ENCODE measurements at regions not wholly inside any gene's neighbourhood (a gene's known extent, or its start where the extent isn't known, plus 50 kb on each side); places are given as distances from the start of the nearest gene placed in this dataset.
"Not testable (repeated sequence)": the region's sequence is repeated elsewhere in the genome, so short reads cannot be mapped to it uniquely, and the experiment has no call there.

DNA sequence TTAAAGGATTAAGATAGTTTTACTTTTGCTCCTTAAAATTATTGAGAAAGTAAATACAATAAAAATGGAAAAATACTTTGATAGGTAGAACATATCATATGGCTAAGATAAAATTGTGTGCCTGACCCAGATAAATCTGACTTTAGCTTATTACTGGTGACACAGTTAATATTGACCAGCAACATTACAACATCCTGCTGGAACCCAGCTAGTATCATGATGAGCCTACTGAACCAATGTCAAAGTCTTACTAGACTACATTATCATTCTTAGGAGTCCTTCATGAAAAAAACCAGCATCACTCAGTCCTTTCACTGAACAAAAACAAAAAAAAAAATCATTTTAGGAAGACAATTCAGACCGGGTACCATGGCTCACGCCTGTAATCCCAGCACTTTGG is 164.8 kb upstream of the CDK1 start:
- no peak for DNase-seq

DNA sequence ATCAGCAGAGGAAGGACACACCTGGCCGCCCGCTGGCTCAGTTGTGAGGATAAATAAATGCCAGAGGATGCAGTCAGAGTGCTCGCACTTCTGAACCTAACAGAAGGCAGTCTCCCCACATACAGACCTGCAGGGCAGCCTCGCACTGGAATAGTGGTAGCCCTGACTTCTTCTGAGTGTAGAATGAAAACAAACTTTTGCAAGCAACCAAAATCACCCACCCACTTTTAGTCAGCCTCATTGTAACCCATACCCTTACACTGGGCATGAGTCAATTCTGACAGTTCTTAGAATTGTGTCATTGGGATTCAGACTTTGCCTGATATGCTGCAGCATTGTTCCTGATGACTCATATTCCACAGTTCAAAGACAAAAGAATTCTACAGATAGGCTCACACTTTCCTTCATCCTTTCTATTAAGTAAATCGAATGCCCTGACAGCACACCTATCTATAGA is 167.0 kb upstream of the CDK1 start:
- DNase-seq: no peak

DNA sequence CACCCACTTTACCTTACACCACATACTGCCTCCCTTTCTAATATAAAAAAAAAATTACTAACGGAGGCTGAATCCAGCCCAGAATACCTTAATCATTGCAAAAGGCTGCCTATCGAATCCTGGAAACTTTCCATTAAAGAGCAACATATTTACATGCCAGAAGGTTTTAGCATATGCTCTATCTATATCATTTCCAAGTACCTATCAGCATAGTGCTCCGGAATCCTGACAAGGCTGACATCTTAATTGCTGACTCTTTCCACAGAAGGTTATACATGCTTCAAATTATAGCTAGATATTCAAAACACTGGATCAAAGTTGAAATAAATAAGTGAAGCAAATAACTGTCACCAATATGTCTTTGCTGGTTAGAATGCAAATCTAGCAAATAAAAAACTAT is 170.9 kb upstream of the CDK1 start:
- DNase-seq: no peak

DNA sequence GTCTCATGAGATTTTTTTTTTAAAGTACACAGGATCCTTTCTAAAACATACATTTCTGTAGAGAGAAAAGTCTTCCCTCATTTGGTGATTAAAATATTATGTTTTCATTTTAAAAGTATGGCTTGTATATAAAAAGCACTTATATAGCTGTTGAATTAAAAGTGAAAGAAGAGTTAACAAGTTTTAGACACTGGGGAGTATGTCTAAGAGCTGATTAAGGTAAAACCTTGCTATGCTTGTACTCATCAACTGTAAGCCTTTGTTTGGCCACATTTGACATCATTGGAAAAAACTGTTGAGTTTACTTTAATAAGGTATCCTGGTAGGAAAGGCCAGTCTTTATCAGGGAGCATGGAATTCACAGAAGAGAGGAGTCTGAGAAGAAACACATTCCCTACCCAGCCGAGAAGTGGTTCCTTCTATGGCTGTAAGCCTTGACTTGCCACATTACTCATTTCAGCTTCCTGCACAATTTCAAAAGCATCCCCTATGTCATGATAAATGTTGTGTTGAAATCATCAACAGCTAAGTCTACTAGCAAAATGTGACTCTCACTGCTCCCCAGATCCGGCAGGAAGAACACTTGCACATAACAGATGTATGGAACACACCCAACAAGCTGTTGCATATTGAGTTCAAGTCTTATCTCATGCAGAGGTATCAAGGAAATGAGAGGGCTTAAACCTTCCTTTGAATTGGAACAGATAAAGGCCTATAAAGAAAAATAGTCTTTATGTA is 171.8 kb upstream of the CDK1 start:
- DNase-seq: no peak

DNA sequence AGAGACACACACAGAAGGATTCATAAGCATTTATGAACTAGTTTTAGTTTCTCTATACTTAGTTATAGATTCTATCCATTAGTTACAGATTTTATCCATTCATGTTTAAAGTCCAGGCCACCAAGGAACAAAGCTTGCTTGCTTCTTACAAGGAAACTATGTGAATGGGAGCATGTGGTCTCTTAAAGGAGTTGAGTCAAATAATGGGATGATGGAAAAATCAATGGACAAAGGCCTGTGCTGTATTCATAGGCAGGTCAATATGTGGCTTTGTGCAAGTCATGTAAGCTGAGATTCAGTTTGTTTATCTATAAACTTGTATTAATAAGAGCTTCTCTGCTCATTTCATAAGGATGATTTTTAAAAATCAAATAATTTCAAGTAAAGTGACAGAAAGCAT is 172.8 kb upstream of the CDK1 start:
- DNase-seq: no peak

DNA sequence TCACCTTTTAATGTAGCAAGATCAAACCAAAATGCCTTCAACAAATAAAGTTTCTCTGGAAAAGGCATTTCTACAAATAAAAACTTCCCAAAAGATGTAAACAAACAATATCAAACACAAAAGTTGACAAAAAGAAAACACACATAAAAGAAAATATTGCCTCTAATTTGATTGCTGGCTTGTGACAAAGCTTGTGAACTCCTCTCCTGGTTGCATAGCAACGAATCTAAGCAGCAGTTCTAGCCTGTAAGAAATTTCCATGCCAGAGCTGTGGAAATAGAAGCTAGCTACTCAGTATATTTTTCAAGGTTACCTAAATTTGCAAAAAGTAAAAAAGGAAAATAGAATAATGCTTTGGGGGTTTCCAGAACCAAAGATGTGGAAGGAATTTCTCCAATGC is 173.9 kb upstream of the CDK1 start:
- DNase-seq: no peak

DNA sequence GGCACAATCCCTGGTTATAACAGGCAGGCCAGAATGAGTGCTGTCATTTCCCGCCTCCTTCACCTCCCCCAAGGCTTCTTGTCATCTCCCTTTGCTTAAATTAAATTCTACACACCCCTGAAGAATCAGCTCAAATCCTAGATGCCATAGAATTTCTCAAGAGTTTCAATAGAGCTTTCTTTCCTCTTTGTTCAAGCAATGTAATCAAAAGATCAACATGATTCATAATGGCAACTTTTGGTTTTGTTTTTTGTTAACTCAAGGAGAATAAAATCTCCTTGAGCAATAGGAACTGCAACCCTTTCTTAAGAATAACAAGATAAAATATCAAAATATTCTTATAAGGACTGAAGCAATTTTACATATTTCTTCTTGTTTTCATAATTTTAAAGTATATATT is 180.8 kb upstream of the CDK1 start:
- DNase-seq: no peak

DNA sequence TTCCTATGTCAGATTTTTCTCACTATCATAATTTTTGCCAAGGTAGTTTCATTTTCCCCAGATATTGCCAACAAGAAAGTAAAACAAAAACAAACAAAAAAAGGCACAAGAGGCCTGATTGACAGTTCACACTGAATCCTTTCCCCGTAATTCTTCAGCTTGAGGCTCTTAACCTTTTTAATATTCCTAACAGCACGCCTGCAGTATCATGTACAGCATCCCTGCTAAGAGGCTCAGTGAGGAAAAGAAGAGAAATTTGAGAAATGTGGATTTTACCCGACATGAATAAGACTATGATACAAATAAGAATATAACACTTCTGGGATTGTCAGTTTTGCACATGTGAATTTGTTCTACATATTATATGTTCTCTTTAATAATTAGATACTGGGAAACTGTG is 182.4 kb upstream of the CDK1 start:
- no peak for DNase-seq

DNA sequence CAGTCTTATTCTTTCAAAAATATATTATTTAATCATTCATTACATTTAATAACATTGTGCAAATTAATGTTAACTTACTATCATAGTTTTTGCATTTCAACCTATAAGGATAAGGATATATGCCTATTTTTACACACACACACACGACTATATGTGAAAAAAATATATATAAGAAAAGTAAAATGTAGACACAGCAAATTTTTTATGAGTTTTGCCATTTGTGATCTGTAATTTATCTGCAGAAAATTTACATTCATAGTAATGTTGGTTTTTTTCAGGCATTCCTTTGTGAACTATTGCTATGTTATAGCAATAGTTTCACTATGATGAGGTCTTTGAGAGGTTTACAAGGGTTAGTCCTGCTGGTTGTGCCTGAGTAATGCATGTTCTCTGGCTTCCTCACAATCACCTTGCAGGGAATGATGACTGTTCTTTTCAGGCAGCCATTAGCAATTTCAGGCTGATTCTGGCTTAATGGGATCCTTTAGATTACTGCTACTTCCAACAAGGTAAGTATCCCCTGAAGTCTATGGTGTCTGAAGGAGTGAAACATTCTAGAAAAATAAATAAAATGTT is 183.7 kb upstream of the CDK1 start:
- no peak for DNase-seq

DNA sequence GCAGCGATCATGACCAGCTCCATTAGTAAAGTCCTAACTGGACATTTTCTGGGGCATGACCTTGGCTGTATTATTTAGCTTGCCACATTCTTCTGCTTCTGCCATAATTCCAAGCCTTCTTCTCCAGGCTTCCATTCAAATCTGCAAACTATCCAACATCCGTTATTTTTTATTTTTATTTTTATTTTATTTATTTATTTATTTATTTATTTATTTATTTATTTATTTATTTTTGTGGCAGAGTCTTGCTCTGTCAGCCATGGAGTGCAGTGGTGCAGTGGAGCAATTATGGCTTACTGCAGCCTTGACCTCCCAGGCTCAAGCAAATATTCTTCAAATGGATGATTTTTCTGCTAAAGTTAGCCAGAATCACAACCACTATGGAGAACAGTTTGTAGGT is 187.2 kb upstream of the CDK1 start:
- no peak for DNase-seq

DNA sequence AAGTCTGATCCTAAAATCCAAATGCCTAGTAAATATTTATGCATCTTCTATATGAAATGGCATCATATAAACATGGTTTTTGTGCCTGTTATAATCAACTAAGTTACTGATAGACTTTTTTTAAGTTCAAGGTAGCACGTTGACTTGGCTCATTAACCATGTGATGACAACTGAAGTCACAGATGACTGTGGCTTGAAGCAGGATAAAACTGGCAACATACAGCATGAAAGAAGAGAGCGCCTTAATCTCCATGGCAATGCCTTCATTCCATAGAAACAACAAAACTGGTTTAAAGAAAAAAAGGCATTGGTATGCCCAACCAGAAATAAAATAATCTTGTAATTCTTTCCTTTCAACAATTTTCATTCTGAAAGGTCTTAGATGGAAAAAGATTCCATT is 188.9 kb upstream of the CDK1 start:
- no peak for DNase-seq

DNA sequence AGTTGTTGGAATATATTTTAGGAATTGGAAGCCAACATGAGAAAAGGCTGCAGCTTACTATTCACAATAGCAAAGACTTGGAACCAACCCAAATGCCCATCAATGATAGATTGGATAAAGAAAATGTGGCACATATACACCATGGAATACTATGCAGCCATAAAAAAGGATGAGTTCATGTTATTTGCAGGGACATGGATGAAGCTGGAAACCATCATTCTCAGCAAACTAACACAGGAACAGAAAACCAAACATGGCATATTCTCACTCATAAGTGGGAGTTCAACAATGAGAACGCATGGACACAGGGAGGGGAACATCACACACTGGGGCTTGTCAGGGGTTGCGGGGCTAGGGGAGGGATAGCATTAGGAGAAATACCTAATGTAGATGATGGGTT is 192.1 kb upstream of the ANK3 start:
- not testable (repeated sequence) for DNase-seq

DNA sequence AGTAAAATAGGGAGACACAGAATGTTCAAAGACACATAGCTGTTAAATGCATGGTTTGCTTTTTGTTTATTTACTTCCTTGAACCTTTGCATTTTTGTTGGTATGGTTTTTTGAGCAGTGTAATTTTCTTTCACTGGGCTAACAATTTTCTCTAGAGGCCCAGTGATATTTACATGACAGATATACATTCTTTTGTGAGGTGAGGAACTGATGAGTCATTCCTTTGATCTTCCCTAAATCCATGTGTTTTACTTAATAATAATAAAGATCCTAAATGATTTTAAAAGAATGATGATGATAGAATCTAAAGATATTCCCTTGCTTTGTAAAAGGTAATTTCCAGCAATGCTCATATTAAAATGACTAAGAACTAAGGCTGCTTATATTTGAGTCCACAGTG is 188.5 kb upstream of the ANK3 start:
- DNase-seq: no peak

DNA sequence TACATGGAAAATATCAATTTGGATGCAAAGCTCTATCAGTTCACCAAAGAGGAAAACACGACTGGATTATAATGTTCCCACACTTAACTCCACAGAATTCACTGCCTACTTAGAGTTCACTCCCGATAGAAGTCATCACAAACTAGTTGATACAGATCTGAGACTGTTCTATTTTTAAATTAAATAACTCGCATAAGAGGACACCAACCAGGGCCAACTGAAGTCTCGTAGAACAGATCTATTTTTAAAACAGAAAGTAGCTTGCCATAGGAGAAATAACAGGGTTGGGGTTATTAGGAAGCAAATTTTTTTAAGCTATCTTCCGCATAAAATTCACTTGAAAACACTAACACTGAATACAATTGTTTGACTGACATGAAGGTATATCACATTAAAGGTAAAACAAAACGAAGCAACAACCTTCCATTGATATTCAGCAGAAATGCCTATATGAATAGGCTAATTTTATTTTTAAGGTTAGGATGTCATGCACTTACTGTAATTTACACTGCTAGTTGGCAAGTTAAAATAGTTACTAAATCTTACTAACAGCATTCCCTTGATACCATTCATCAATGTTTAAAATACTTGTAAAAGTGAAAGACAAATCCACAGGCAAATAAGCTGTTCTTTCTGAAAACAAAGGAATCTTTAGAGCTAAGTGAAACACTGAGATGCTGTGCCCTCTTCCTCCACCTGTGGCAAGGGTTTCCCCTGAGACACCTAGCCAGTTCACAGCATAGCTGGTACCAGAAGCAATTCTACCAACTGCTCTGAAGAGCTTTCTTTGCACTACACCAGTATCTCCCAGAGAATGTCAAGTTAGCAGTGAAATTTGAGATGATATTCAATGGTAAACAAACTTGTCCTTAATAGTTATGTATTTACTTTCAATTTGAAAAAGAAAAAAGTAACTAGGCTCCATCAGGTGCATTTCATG is 186.7 kb upstream of the ANK3 start:
- no peak for DNase-seq

DNA sequence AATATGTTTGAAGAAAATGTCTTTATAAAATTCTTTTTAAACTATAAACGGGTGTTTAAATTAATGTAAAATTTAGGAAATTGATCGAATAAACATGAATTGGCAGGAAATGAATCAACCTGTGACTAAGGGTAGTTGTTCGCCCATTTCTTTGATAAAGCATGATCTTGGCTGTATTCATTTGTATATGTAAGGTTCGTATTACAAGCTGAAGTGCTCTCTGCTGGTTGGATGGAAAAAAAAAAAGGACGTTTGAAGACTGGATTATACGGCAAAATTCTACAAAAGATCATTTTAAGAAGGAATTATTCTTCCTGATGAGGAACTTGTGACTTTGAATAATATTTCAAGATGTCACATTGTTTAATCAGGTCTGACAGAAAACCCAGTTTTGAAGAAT is 185.4 kb upstream of the ANK3 start:
- no peak for DNase-seq

DNA sequence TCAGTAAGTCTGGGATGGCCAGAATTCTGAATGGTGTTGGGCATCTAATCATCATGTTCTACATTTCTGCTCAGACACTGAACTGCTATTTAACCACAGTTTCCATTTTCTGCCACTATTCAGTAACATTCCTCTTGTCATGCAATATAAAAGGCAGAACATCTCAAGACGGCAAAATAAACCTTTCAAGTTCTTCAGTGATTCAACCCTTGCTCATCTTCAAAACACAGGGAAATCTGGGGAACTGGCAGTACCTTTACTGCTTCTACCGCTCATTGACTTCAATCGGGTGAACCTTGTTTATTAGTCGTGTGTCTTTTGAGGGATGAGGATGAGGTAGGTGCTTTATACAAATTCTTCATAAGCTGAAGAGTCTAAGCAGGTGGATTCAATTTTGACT is 184.7 kb upstream of the ANK3 start:
- no peak for DNase-seq

DNA sequence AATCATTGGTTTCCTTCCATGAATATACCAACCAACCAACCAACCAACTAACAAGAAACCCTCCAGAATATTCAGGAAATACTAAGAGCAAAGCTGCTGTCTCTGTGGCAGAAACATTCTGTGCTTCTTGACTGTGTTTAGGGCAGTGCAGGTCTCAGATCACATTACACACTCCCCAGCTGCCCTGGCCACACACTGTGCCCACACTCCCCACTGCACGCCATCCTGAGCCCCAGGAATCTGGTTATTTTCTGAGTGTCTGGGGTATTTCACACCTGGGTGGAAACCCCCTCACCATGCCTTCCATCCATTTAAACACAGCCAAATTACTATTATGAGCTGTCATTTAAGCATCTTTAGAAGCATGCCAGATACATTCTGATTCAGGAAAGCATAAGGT is 183.7 kb upstream of the ANK3 start:
- no peak for DNase-seq

DNA sequence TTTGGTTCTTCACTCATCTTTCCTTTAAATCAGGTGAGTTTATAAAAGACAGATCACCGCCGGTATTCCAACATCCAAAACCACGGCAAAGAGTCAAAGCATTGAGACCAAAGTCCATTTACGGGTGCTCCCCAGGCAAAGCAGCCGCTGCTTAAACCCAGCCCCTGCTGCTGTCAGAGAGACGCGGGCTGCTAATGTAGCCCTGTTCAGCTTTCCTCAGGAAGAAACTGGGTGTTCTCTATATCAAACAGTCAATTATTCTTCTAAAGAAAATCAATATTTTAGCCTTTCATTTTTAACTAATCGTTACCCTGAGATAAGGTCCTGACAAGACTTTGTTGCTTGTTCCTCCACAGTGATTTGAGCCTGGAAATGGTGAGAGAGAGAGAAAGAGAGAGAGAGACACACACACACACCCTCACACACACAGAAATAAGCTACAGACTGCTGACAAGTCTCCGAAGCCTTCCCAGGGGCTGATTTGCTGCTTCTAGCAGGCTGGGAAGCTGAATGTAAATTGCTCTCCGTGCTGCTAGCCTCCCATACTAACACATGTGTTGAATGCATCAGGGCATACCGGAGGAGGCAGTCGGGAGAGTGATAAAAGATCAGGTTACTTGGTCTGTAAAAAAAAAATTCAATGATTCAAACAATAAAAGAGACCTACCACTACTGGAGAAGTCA is 183.0 kb upstream of the ANK3 start:
- DNase-seq: peak; percentile 17

DNA sequence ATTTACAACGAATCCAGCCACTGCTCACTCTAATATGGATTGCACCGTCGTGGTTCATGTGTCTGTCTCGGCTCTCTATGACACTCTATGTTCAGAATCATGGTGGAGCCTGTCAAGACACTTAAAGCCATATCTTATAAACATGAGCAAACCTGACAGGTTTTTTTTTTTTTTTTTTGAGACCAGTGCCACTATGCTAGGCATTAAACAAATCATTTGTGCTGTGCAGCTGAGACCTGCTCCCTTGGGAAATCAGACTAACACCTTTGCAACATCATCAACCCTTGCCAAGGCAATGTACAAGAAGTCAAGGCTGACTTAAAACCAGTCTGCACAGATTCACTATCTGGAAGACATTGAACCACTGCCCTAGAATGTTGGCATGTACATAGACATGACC is 181.2 kb upstream of the ANK3 start:
- DNase-seq: no peak

DNA sequence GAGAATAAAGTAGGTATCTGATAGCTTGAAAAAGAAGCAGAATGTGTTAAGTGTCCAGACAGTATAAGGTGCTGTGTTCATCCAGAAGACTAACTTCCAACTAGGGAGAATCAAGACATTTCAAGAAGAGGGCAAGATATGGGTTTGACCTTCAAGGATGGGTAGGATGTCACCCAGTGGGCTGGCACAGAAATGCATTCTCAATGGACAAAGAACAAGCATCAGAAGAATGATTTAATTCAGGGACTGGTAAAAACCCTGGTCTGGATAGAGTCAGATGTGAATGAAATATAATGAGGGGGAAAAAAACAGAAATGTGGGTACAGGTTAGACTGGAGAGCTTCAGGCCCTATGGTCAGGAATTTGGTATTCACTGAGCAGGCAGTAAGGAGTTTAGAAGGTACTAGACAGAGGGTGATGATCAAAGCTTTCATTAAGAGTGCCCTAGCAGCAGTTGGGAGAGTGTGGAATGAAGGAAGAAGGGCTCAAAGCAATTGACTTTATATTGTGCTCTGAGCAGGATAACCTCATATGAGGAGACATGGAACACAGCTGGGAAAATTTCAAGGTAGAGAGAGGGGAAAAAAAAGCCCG is 180.7 kb upstream of the ANK3 start:
- DNase-seq: no peak

DNA sequence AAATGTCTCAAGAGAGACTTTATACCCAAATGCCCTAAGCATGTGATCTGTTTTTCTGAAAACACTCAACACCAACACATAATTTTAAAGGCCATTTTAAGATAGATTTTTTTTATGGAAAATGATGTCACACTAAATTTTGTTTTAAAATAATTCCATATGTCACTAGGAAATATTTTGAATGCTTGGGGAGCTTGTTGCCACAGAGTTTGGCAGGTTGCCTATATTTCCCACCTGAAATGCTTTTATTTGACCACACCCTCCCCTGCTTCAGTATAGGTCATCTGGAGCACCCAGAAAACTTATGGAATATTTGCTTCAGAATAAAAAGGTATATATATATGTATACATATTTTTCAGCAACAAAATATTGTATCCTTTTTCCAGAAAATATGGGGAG is 180.0 kb upstream of the ANK3 start:
- DNase-seq: no peak

DNA sequence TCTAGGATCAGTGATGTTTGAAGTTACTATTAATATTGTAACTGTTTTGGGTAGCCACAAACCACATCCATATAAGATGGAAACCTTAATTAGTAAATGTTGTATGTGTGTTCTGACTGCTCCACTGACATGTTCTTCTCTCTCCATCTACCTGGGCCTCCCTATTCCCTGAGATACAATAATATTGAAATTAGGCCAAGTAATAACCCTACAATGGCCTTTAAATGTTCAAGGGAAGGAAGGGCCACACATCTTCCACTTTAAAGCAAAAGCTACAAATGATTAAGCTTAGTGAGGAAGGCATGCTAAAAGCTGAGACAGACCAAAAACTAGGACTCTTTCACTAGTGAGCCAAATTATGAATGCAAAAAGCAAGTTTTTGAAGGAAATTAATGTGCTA is 176.4 kb upstream of the ANK3 start:
- DNase-seq: no peak

DNA sequence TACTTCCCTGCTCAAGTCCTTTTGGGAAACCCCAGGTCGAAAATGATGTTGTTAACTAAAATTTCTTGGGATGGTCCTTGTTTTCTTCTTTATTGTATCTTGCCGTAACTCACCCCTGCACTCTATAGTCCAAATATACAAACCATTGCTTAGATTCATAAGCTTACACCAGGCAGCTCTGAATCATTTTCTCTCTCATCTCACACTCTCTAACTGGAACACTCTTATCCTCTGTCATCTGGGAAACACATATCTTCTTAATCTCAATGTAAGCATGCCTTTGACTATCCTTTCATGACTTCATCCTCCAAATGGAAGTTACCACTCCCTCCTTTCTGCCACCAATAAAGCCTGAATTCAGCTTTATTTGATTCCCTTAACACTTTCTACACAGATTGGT is 175.8 kb upstream of the ANK3 start:
- no peak for DNase-seq

Measured in activated T-cell treated with anti-CD3 and anti-CD28 coated beads, Interleukin-2, amount 50 U/mL, for 1 hour (primary cell).